MM.1S (cell line): ENCODE measurements at regions not wholly inside any gene's neighbourhood (a gene's known extent, or its start where the extent isn't known, plus 50 kb on each side); places are given as distances from the start of the nearest gene placed in this dataset.

ENCODE experiments used
- CTCF ChIP-seq: fragments of 300-600 bp; sonication (generic); IDR thresholded peaks from 2 replicates; pipeline ENCODE4 v1.5.1; 2016; ENCODE audit warnings: antibody characterized with exemption, low read length, mixed read lengths
- EZH2 ChIP-seq: fragments of 300-600 bp; sonication (generic); optimal IDR thresholded peaks from 2 replicates; pipeline ENCODE3; 2017; ENCODE audit warnings: low read depth, mild to moderate bottlenecking, antibody characterized with exemption, low read length, mixed read lengths
- EZH2phosphoT487 ChIP-seq: fragments of 300-600 bp; sonication (generic); IDR thresholded peaks from 2 replicates; pipeline ENCODE4 v1.6.1; 2018; ENCODE audit warnings: antibody characterized with exemption, low read length

DNA sequence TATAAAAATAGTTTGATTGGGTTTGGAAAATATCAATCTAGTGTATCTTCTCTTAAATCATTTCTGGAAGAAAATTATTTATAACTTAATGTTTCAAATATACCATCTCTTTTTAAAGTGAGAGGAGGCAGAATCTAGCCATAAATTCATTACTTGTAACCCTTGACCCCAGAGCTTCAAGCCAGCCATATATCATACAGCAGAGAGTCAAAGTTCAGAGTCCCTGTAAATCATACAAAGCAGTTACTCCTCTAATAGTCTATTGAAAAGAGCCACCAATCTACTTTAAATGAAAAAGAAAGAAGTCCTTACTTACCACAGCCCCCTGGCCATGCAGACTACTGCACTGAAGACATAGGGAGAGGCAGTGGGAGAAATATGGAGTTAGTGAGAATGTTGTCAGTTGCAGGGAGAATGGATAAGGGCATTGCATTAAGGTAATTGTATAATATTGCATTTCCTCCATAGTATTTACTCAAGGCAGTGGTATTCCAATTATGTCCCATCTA lies 229.5 kb downstream of the NKX6-1 start:
- TF ChIP-seq CTCF (no peak), EZH2phosphoT487 (no peak), EZH2 (no peak)
